Tibial nerve (tissue), 4 donors: ENCODE measurements at regions not wholly inside any gene's neighbourhood (a gene's known extent, or its start where the extent isn't known, plus 50 kb on each side); places are given as distances from the start of the nearest gene placed in this dataset.

Experiments
- DNase-seq, 2 donors: peaks; one replicate each; pipeline ENCODE4 v3.0.0-alpha.2; 2019; ENCODE audit warnings: low spot score in 2 of 2
- H3K27ac ChIP-seq, 4 donors: fragments of 200-600 bp; sonication (generic) in 3 of 4; one replicate each; pipeline ENCODE4 v1.5.1; 2017 to 2019; ENCODE audit warnings: mild to moderate bottlenecking in 1 of 4
- H3K27me3 ChIP-seq, 2 donors: fragments of 200-600 bp; sonication (generic) in 1 of 2; one replicate each; pipeline versions ENCODE4 v1.5.1 to v1.6.0; 2017 to 2019
- H3K36me3 ChIP-seq, 3 donors: fragments of 200-600 bp; sonication (generic); one replicate each; pipeline ENCODE4 v1.5.1; 2018 to 2019
- H3K4me1 ChIP-seq, 4 donors: fragments of 200-600 bp; sonication (generic) in 3 of 4; one replicate each; pipeline ENCODE4 v1.5.1; 2017 to 2019
- H3K4me3 ChIP-seq, 4 donors: fragments of 200-600 bp; sonication (generic) in 3 of 4; one replicate each; pipeline ENCODE4 v1.5.1; 2017 to 2019; ENCODE audit warnings: mild to moderate bottlenecking in 1 of 4, moderate library complexity in 1 of 4
- H3K9me3 ChIP-seq, 4 donors: fragments of 200-600 bp; sonication (generic) in 3 of 4; one replicate each; pipeline ENCODE4 v1.5.1; 2017 to 2019
- EP300 ChIP-seq, 2 donors: sonication (generic); formaldehyde crosslinking; IDR thresholded peaks; one replicate each; pipeline ENCODE4 v1.6.1; 2017; ENCODE audit warnings: antibody characterized with exemption in 2 of 2, mild to moderate bottlenecking in 1 of 2
- POLR2A ChIP-seq, 2 donors: fragments of 450-650 bp; IDR thresholded peaks; one replicate each; pipeline ENCODE4 v1.6.1; 2017; ENCODE audit warnings: antibody characterized with exemption in 2 of 2, mild to moderate bottlenecking in 2 of 2, moderate library complexity in 2 of 2
- WGBS, 2 donors: methylation state at CpG; one replicate each; pipeline ENCODE4 v1.1.5; 2018; 5-methylcytosine and 5-hydroxymethylcytosine counted together
- TF ChIP-seq, protein P1 (sequence below), 5 experiments: fragments of 200-600 bp in 3 of 5; fragments of 450-650 bp in 2 of 5; sonication (generic) in 3 of 5; IDR thresholded peaks; one replicate each; pipeline ENCODE4 v1.5.1; 2016 to 2019; ENCODE audit warnings: antibody characterized with exemption in 5 of 5, mild to moderate bottlenecking in 3 of 5, moderate library complexity in 2 of 5

DNA sequence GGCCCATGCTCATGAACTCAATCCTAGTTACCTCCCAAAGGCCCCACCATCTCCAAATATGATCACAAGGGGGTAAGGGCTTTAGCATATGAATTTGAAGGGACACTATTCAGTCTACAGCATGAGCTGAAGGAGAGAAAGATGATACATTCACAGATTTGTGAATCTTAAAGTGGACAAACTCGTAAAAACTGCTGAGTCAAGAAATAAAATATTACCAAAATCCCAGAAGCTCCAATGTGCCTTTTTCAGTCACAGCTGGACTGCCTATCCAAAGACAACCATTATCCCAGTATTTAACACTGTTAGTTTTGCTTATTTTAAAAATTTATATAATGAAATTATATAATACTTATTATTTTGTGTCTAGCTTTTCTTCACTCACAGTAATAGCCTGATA, 109.0 kb downstream of the CXXC4 start:
- Histone ChIP-seq H3K36me3 (no peaks in the 10 kb centered on the region), H3K4me1 (no peaks in the 10 kb centered on the region), H3K4me3 (no peak overlapping the region), H3K27ac (no peak overlapping the region), H3K27me3 (no peaks in the 10 kb centered on the region), H3K9me3 (no peaks in the 10 kb centered on the region)
- no peak for DNase-seq
- no peak for TF ChIP-seq POLR2A (IDR thresholded peaks at IDR 0.05)
- TF ChIP-seq, protein P1, sequence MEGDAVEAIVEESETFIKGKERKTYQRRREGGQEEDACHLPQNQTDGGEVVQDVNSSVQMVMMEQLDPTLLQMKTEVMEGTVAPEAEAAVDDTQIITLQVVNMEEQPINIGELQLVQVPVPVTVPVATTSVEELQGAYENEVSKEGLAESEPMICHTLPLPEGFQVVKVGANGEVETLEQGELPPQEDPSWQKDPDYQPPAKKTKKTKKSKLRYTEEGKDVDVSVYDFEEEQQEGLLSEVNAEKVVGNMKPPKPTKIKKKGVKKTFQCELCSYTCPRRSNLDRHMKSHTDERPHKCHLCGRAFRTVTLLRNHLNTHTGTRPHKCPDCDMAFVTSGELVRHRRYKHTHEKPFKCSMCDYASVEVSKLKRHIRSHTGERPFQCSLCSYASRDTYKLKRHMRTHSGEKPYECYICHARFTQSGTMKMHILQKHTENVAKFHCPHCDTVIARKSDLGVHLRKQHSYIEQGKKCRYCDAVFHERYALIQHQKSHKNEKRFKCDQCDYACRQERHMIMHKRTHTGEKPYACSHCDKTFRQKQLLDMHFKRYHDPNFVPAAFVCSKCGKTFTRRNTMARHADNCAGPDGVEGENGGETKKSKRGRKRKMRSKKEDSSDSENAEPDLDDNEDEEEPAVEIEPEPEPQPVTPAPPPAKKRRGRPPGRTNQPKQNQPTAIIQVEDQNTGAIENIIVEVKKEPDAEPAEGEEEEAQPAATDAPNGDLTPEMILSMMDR (IDR thresholded peaks at IDR 0.05), result no peak
- TF ChIP-seq EP300 (IDR thresholded peaks at IDR 0.05), result no peak
- 62 to 74% methylated on average over 1 of the region's 1 CpG for WGBS, 2 donors

DNA sequence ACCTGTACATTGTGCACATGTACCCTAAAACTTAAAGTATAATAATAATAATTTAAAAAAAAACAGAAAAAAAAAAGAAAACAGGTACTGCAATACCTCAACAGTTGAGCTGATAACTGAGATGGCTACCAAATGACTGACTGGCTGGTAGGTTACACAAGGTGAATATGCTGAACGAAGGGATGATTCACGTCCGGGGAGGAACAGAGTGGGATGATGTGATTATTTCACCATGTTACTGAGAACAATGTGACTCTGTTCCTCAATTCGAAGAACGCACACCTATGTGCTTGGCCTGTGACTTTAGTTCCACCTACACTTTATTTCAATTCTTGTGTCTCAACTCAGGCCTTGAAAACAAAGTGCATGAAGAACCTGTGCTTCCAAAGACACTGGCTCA, 111.7 kb downstream of the CXXC4 start:
- no peak for TF ChIP-seq EP300 (IDR thresholded peaks at IDR 0.05)
- TF ChIP-seq, protein P1 (IDR thresholded peaks at IDR 0.05), result no peak
- no peak for TF ChIP-seq POLR2A (IDR thresholded peaks at IDR 0.05)
- Histone ChIP-seq H3K27me3 (no peaks in the 10 kb centered on the region), H3K9me3 (peaks cover 0 to 3% (median 0%) of the 10 kb centered on the region in 4 donors), H3K4me1 (no peaks in the 10 kb centered on the region), H3K4me3 (no peak overlapping the region), H3K36me3 (no peaks in the 10 kb centered on the region), H3K27ac (no peak overlapping the region)
- no peak for DNase-seq
- WGBS, 2 donors, result 87 to 93% methylated on average over 5 of the region's 5 CpGs

DNA sequence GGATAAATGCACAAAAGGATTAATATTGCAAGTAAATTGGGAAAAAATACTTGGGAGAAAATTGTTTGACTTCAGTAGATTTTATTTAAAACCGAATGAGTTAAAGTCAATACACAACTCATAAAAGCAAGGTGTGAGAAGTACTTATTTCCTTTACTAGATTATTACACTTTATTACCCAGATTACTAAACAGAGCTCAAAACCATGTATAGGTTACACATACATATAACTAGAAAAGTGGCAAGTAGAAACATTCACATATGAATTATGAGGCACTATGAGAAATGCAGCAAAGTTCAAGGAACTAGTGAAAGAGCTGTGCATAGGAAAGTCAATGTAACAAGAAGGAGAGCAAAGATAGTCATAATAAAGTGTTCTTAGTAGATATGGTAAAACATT, 113.0 kb downstream of the CXXC4 start:
- Histone ChIP-seq H3K4me1 (no peaks in the 10 kb centered on the region), H3K36me3 (no peaks in the 10 kb centered on the region), H3K4me3 (no peak overlapping the region), H3K27ac (no peak overlapping the region), H3K9me3 (peaks cover 0 to 3% (median 0%) of the 10 kb centered on the region in 4 donors), H3K27me3 (no peaks in the 10 kb centered on the region)
- 89 to 91% methylated on average over 1 of the region's 1 CpG for WGBS, 2 donors
- DNase-seq, result no peak
- TF ChIP-seq POLR2A (IDR thresholded peaks at IDR 0.05), result no peak
- TF ChIP-seq, protein P1 (IDR thresholded peaks at IDR 0.05), result no peak
- no peak for TF ChIP-seq EP300 (IDR thresholded peaks at IDR 0.05)

DNA sequence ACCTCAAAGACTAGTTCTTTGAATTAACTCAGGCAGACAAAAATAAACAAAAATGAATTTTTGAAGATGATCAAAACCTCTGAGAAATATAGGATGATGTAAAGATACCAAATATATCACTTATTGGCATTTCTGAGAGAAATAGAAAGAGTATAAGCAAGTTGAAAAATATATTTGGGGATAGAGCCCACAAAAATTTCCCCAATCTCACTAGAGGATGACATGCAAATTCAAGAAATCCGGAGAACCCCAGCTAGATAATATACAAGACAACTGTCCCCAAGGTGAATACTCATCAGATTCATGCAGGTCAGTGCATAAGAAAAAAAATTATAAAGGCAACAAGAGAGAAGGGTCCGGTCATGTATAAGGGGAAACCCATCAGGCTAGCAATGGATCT, 129.1 kb downstream of the CXXC4 start:
- Histone ChIP-seq H3K36me3 (no peaks in the 10 kb centered on the region), H3K9me3 (peaks cover 0 to 6% (median 0%) of the 10 kb centered on the region in 4 donors), H3K27me3 (no peaks in the 10 kb centered on the region), H3K4me3 (no peak overlapping the region), H3K4me1 (no peaks in the 10 kb centered on the region), H3K27ac (no peak overlapping the region)
- WGBS, 2 donors, result 94 to 95% methylated on average over 2 of the region's 2 CpGs
- TF ChIP-seq, protein P1 (IDR thresholded peaks at IDR 0.05), result no peak
- no peak for TF ChIP-seq EP300 (IDR thresholded peaks at IDR 0.05)
- no peak for DNase-seq

DNA sequence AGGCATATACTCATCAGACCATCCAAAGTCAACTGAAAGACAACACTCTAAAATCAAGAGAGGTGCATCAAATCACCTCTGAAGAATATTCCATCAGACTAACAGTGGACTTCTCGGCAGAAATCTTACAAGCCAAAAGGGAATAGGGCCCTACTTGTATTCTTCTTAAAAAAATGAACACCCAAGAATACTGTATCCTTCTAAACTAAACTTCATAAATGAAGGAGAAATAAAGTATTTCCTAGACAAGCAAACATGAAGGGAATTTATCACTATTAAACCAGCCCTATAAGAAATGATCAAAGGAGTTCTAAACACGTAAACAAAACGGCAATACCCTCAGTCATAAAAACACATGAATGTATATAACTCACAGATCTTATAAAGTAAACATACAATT, 141.2 kb downstream of the CXXC4 start:
- H3K9me3 ChIP-seq, result peaks cover 0 to 51% (median 6%) of the 10 kb centered on the region in 4 donors
- no peaks in the 10 kb centered on the region for H3K4me1 ChIP-seq
- H3K27me3 ChIP-seq, result no peaks in the 10 kb centered on the region
- no peak overlapping the region for H3K27ac ChIP-seq
- TF ChIP-seq EP300 (IDR thresholded peaks at IDR 0.05), result no peak
- TF ChIP-seq, protein P1 (IDR thresholded peaks at IDR 0.05), result no peak
- TF ChIP-seq POLR2A (IDR thresholded peaks at IDR 0.05), result no peak
- no peak overlapping the region for H3K4me3 ChIP-seq
- WGBS, 2 donors, result 93 to 95% methylated on average over 3 of the region's 3 CpGs
- no peak for DNase-seq
- H3K36me3 ChIP-seq, result no peaks in the 10 kb centered on the region
